Psoas muscle (tissue), 7 donors: ENCODE measurements at regions not wholly inside any gene's neighbourhood (a gene's known extent, or its start where the extent isn't known, plus 50 kb on each side); places are given as distances from the start of the nearest gene placed in this dataset.
A peak's percentile ranks its signal among the peaks of the same experiment; 100 is the strongest.

Source experiments
- ATAC-seq, 4 donors: fragments of 200-7000 bp; cut with Tn5 transposase; one replicate each; pipeline ENCODE4 v1.9.1; 2020; ENCODE audit warnings: moderate library complexity in 3 of 4, mild to moderate bottlenecking in 2 of 4
- DNase-seq, 2 donors: peaks; one replicate each; pipeline ENCODE4 v3.0.0-alpha.2; 2020
- H3K27ac ChIP-seq: fragments of 200-600 bp; one replicate; pipeline ENCODE4 v1.8.0; 2022
- H3K27me3 ChIP-seq, 3 donors: fragments of 200-600 bp in 1 of 3; one replicate each; pipeline versions ENCODE4 v1.6.1 to v1.8.0; 2013 to 2022; ENCODE audit warnings: low read length in 2 of 3, mild to moderate bottlenecking in 2 of 3, moderate library complexity in 1 of 3; ENCODE audit not compliant: insufficient read depth in 3 of 3
- H3K36me3 ChIP-seq, 2 donors: fragments of 200-600 bp in 1 of 2; one replicate each; pipeline versions ENCODE4 v1.6.1 to v1.8.0; 2013 to 2022; ENCODE audit warnings: low read depth in 1 of 2, mild to moderate bottlenecking in 1 of 2, moderate library complexity in 1 of 2; ENCODE audit not compliant: insufficient read depth in 1 of 2
- H3K4me1 ChIP-seq: fragments of 200-600 bp; one replicate; pipeline ENCODE4 v1.8.0; 2022
- H3K4me3 ChIP-seq: fragments of 200-600 bp; one replicate; pipeline ENCODE4 v1.8.0; 2022; ENCODE audit warnings: mild to moderate bottlenecking
- H3K9me3 ChIP-seq: fragments of 200-600 bp; one replicate; pipeline ENCODE4 v1.8.0; 2022
- CTCF ChIP-seq: fragments of 200-600 bp; IDR thresholded peaks from one replicate; pipeline ENCODE4 v1.8.0; 2022; ENCODE audit warnings: antibody characterized with exemption
- WGBS, 3 donors: extraction: QIAGEN DNeasy Blood & Tissue Kit; methylation state at CpG; one replicate each; pipeline versions ENCODE4 v1.1.6 to v1.1.7; 2013; 5-methylcytosine and 5-hydroxymethylcytosine counted together
- intact Hi-C, 2 donors: fragments of 100-400 bp; cut with DNase I; formaldehyde crosslinking; loops; one replicate each; pipeline versions ENCODE4 v1.11.0 to v1.14.2; 2022
- donor health status: healthy with polysubstance abuse.
- donor health status: DM: no; HTN: no; CAD: no; lungs with moderate emphysema.
- donor health status: Bipolar disorder and iron deficiency.
- donor health status: healthy.
- donor health status: DM: yes; HTN: yes; CAD: no.
- donor health status: DM: no; HTN: no; CAD: no.
- donor health status: DM: yes; HTN: yes; CAD: no.

- H3K27me3 ChIP-seq: no peaks in the 10 kb centered on the region
- no peaks in the 10 kb centered on the region for H3K36me3 ChIP-seq
- DNase-seq: no peak
- no peak for TF ChIP-seq CTCF
- 75 to 80% (median 77%) methylated on average over 11 of the region's 11 CpGs for WGBS, 3 donors
- no peak overlapping the region for H3K27ac ChIP-seq
- H3K4me3 ChIP-seq: no peak overlapping the region
- peaks cover 30% of the 10 kb centered on the region for H3K4me1 ChIP-seq
- ATAC-seq: no peak
- intact Hi-C loops: no loop called here
- H3K9me3 ChIP-seq: no peaks in the 10 kb centered on the region
Measured at GRCh38 chr12:105822131-105823105, 316.3 kb downstream of the NUAK1 start.

GRCh38 chr12:105823810-105824209 is 314.9 kb downstream of the NUAK1 start:
- Histone ChIP-seq H3K4me1 (peaks cover 30% of the 10 kb centered on the region), H3K36me3 (no peaks in the 10 kb centered on the region), H3K27me3 (no peaks in the 10 kb centered on the region), H3K4me3 (no peak overlapping the region), H3K27ac (no peak overlapping the region), H3K9me3 (no peaks in the 10 kb centered on the region)
- intact Hi-C loops: no loop called here
- no peak for ATAC-seq
- no peak for TF ChIP-seq CTCF
- no peak for DNase-seq
- WGBS, 3 donors: 62 to 80% (median 73%) methylated on average over 3 of the region's 3 CpGs

GRCh38 chr12:105825141-105825540 is 313.6 kb downstream of the NUAK1 start:
- whole genome bisulfite sequencing, 3 donors: 64 to 78% (median 69%) methylated on average over 5 of the region's 5 CpGs
- ATAC-seq: no peak
- intact Hi-C loops: no loop called here

GRCh38 chr12:105831372-105831771 is 307.4 kb downstream of the NUAK1 start:
- Histone ChIP-seq H3K36me3 (no peaks in the 10 kb centered on the region), H3K27me3 (no peaks in the 10 kb centered on the region), H3K27ac (no peak overlapping the region), H3K4me3 (no peak overlapping the region), H3K4me1 (no peaks in the 10 kb centered on the region), H3K9me3 (no peaks in the 10 kb centered on the region)
- intact Hi-C loops: no loop called here
- ATAC-seq (peak in 1 of 4 donors; percentile 53), DNase-seq (no peak)
- no peak for TF ChIP-seq CTCF
- 73 to 87% (median 76%) methylated on average over 3 of the region's 3 CpGs for WGBS, 3 donors

More at GRCh38 chr12:105825141-105825540, 313.6 kb downstream of the NUAK1 start:
- Histone ChIP-seq H3K27ac (no peak overlapping the region), H3K4me1 (peaks cover 17% of the 10 kb centered on the region), H3K9me3 (no peaks in the 10 kb centered on the region), H3K36me3 (no peaks in the 10 kb centered on the region), H3K4me3 (no peak overlapping the region), H3K27me3 (no peaks in the 10 kb centered on the region)
- DNase-seq: no peak
- TF ChIP-seq CTCF: no peak
